HG02610 (cell line): ENCODE measurements at regions not wholly inside any gene's neighbourhood (a gene's known extent, or its start where the extent isn't known, plus 50 kb on each side); places are given as distances from the start of the nearest gene placed in this dataset.

Experiments
- ATAC-seq: cut with Tn5 transposase; IDR thresholded peaks from one replicate; pipeline ENCODE4 v1.9.1; 2021; ENCODE audit warnings: mild to moderate bottlenecking, moderate library complexity; ENCODE audit not compliant: unreplicated experiment

GRCh38 chr7:45974540-45975360, 53.7 kb upstream of the IGFBP3 start:
- no peak for ATAC-seq

- no peak for ATAC-seq
Measured at GRCh38 chr7:45973725-45974532, 52.9 kb upstream of the IGFBP3 start.

- no peak for ATAC-seq
Measured at GRCh38 chr7:45972629-45973312, 51.7 kb upstream of the IGFBP3 start.

GRCh38 chr7:45971661-45972175, 50.6 kb upstream of the IGFBP3 start:
- ATAC-seq: no peak

DNA sequence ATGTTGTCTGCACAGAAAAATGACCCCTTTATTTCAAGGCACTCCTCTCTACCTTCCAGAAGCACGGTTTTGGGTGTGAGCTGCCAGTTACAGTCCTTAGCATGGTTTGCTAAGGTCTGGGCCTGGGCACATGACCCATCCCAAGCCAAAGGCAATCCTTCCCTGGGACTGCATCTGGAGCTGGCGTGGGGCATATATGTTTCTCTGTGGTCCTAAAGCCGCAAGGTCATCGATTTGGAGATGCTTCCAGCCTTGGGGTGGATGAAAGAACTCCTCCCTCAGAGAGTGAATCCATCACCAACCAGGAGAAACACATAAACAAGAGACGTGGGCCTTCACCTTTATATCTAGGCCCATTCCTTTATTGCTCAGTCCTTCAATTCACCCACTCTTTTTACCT, 50.1 kb upstream of the IGFBP3 start:
- ATAC-seq: no peak
